Mesenchymal stem cell (in vitro differentiated cells and primary cell): ENCODE measurements at regions not wholly inside any gene's neighbourhood (a gene's known extent, or its start where the extent isn't known, plus 50 kb on each side); places are given as distances from the start of the nearest gene placed in this dataset.

Experiments used
- DNase-seq: peaks from one replicate; pipeline ENCODE4 v3.0.0-alpha.2; 2013
- H2AFZ ChIP-seq: one replicate; pipeline ENCODE4 v1.6.1; 2013; ENCODE audit warnings: low read depth, mild to moderate bottlenecking, control low read depth, inconsistent platforms, low read length, moderate library complexity
- H2AK5ac ChIP-seq: 2 replicates; pipeline ENCODE4 v1.6.1; 2013; ENCODE audit warnings: low read length, moderate library complexity, mild to moderate bottlenecking, inconsistent platforms; ENCODE audit not compliant: severe bottlenecking
- H2BK120ac ChIP-seq: one replicate; pipeline ENCODE4 v1.6.1; 2013; ENCODE audit warnings: low read depth, mild to moderate bottlenecking, inconsistent platforms, low read length, moderate library complexity
- H2BK12ac ChIP-seq, 2 experiments: one replicate each; pipeline ENCODE4 v1.6.1; 2013; ENCODE audit warnings: inconsistent platforms in 2 of 2, low read length in 2 of 2, mild to moderate bottlenecking in 2 of 2, moderate library complexity in 2 of 2, control low read depth in 1 of 2
- H2BK15ac ChIP-seq: one replicate; pipeline ENCODE4 v1.6.1; 2013; ENCODE audit warnings: mild to moderate bottlenecking, low read depth, inconsistent platforms; ENCODE audit not compliant: poor library complexity, severe bottlenecking
- H2BK5ac ChIP-seq: 2 replicates; pipeline ENCODE4 v1.6.1; 2013; ENCODE audit warnings: low read depth, mild to moderate bottlenecking, low read length, control low read depth, inconsistent platforms; ENCODE audit not compliant: poor library complexity, severe bottlenecking
- H3K14ac ChIP-seq, 2 experiments: one replicate each; pipeline ENCODE4 v1.6.1; 2013; ENCODE audit warnings: inconsistent platforms in 2 of 2, low read length in 2 of 2, control low read depth in 1 of 2, mild to moderate bottlenecking in 1 of 2, moderate library complexity in 1 of 2
- H3K18ac ChIP-seq, 2 experiments: one replicate each; pipeline ENCODE4 v1.6.1; 2013; ENCODE audit warnings: inconsistent platforms in 2 of 2, low read length in 2 of 2, control low read depth in 1 of 2, low read depth in 1 of 2, mild to moderate bottlenecking in 1 of 2
- H3K23ac ChIP-seq, 2 experiments: one replicate each; pipeline ENCODE4 v1.6.1; 2013; ENCODE audit warnings: inconsistent platforms in 2 of 2, low read length in 2 of 2, mild to moderate bottlenecking in 2 of 2, moderate library complexity in 2 of 2, control low read depth in 1 of 2
- H3K27ac ChIP-seq: 2 replicates; pipeline ENCODE4 v1.5.1; 2013; ENCODE audit warnings: mild to moderate bottlenecking, moderate library complexity, low read length, control low read depth, inconsistent platforms; ENCODE audit not compliant: poor library complexity, severe bottlenecking
- H3K27me3 ChIP-seq, 2 experiments: 2 replicates each; pipeline versions ENCODE4 v1.6.1 to v1.7.0; 2013; ENCODE audit warnings: low read length in 2 of 2, mild to moderate bottlenecking in 2 of 2, moderate library complexity in 2 of 2, control low read depth in 1 of 2, inconsistent platforms in 1 of 2; ENCODE audit not compliant: control insufficient read depth in 1 of 2, insufficient read depth in 1 of 2
- H3K36me3 ChIP-seq, 2 experiments: 2 replicates each; pipeline versions ENCODE4 v1.6.1 to v1.7.0; 2013; ENCODE audit warnings: low read length in 2 of 2, control low read depth in 1 of 2, inconsistent platforms in 1 of 2, low read depth in 1 of 2, mild to moderate bottlenecking in 1 of 2; ENCODE audit not compliant: insufficient read depth in 2 of 2, control insufficient read depth in 1 of 2
- H3K4ac ChIP-seq, 2 experiments: one replicate each; pipeline ENCODE4 v1.6.1; 2013; ENCODE audit warnings: inconsistent platforms in 2 of 2, low read length in 2 of 2, mild to moderate bottlenecking in 2 of 2, moderate library complexity in 2 of 2, control low read depth in 1 of 2, low read depth in 1 of 2
- H3K4me1 ChIP-seq: 2 replicates; pipeline ENCODE4 v1.6.1; 2013; ENCODE audit warnings: low read depth, low read length, control low read depth; ENCODE audit not compliant: control insufficient read depth, insufficient read depth
- H3K4me2 ChIP-seq: 2 replicates; pipeline ENCODE4 v1.6.1; 2013; ENCODE audit warnings: low read length, mild to moderate bottlenecking, inconsistent platforms; ENCODE audit not compliant: poor library complexity, severe bottlenecking
- H3K4me3 ChIP-seq, 2 experiments: 2 replicates each; pipeline versions ENCODE4 v1.5.1 to v1.7.0; 2013; ENCODE audit warnings: low read length in 2 of 2, mild to moderate bottlenecking in 2 of 2, control low read depth in 1 of 2, low read depth in 1 of 2; ENCODE audit not compliant: insufficient read depth in 1 of 2
- H3K79me1 ChIP-seq: replicated peaks from 2 replicates; pipeline ENCODE4 v1.6.1; 2013; ENCODE audit warnings: mild to moderate bottlenecking, control low read depth, low read length, inconsistent platforms; ENCODE audit not compliant: poor library complexity, severe bottlenecking
- H3K9ac ChIP-seq: 2 replicates; pipeline ENCODE4 v1.7.0; 2013; ENCODE audit warnings: mild to moderate bottlenecking, low read length, moderate library complexity
- H3K9me3 ChIP-seq: 2 replicates; pipeline ENCODE4 v1.7.0; 2013; ENCODE audit warnings: mild to moderate bottlenecking, low read length; ENCODE audit not compliant: control insufficient read depth
- H4K8ac ChIP-seq: one replicate; pipeline ENCODE4 v1.6.1; 2013; ENCODE audit warnings: inconsistent platforms, mild to moderate bottlenecking, low read length, moderate library complexity
- H4K91ac ChIP-seq: one replicate; pipeline ENCODE4 v1.6.1; 2013; ENCODE audit warnings: mild to moderate bottlenecking, low read length, inconsistent platforms
- WGBS: methylation state at CpG from one replicate; pipeline ENCODE4 v1.1.7; 2013; ENCODE audit warnings: mixed read lengths; 5-methylcytosine and 5-hydroxymethylcytosine counted together

DNA sequence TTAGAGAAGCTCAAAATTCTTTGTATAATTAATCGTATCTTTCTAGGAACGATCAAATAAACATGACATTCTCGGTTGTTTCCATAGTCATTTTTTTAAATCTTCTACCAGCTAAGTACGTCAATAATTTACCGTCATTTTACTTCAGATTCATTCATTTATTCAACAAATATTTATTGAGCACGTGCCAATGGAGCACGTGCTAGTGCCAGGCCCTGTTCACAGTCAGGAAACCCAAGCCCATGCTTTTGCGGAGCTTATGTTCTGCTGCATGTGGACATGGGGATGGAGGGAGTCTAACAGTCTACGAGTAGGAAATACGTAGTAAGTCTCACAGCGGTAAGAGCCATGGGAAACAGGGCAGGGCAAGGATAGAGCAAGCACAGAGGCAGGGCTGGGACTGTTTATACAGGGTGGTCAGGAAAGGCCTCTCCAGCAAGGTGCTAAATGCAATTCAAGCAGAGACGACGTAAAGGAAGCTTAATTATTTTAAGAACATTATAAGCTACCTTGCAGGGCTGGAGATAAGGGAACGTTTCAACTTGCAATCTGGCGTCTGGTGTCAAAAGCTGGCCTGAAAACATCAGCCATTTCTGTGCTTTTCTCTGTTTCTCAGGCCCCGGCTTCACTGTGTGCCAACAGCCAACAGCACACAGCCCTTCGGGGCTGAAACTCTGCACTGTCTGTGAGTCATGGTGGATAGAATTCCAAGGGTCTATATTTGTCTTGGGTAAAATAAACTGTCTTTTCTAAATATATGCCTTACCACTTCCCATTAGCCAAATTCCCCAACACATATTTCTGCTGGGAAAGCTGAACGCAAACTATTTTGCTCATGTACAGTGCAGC lies 517.1 kb upstream of the ZFP42 start:
- peak overlapping the region; percentile 35 for H2BK5ac ChIP-seq
- peak overlapping the region; percentile 44 for H3K9ac ChIP-seq
- no peaks in the 10 kb centered on the region for H3K36me3 ChIP-seq
- no peaks in the 10 kb centered on the region for H3K27me3 ChIP-seq
- H4K91ac ChIP-seq, result peak overlapping the region; percentile 97
- 52% methylated on average over 16 of the region's 18 CpGs for WGBS
- H3K18ac ChIP-seq, result peak overlapping the region; percentile 63 to 95
- H2AK5ac ChIP-seq, result no peak overlapping the region
- H3K79me1 ChIP-seq, result no peaks in the 10 kb centered on the region
- H3K4me3 ChIP-seq, result no peak overlapping the region
- H3K4me2 ChIP-seq, result no peak overlapping the region
- H2BK15ac ChIP-seq, result no peak overlapping the region
- peak overlapping the region; percentile 74 for H2AFZ ChIP-seq
- peak overlapping the region; percentile 100 for H4K8ac ChIP-seq
- H3K4ac ChIP-seq, result peak overlapping the region; percentile 55 to 66
- no peak overlapping the region for H3K23ac ChIP-seq
- no peaks in the 10 kb centered on the region for H3K9me3 ChIP-seq
- peak overlapping the region; percentile 92 for H3K27ac ChIP-seq
- peaks cover 5% of the 10 kb centered on the region for H3K4me1 ChIP-seq
- DNase-seq, result peak; percentile 92
- H2BK120ac ChIP-seq, result peak overlapping the region; percentile 82
- peak overlapping the region in 1 of 2 experiments; percentile 1 for H3K14ac ChIP-seq
- H2BK12ac ChIP-seq, result peak overlapping the region; percentile 40 to 99

DNA sequence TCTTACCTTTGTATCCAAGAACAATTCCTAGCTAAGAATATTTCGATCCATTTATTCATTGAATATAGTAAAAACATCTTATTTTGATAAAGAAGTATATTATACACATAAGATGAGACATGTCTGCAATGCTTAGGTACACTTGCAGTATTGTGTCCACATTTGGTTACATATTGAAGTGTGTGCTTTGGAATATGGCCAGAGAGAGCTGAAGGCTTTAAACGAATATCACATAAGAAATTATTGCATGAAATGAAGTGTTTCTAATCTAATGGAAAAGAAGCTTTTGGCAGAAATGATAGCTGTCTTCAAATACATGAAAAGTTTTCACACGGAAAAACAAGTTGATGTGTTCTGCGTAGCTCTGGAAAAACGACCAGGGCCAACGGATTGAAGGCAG lies 516.1 kb upstream of the ZFP42 start:
- no peak overlapping the region for H3K14ac ChIP-seq
- H2BK12ac ChIP-seq, result peak overlapping the region; percentile 49 to 67
- H3K79me1 ChIP-seq, result no peaks in the 10 kb centered on the region
- peak overlapping the region; percentile 40 for H3K27ac ChIP-seq
- H3K4me2 ChIP-seq, result no peak overlapping the region
- no peaks in the 10 kb centered on the region for H3K9me3 ChIP-seq
- H4K91ac ChIP-seq, result no peak overlapping the region
- no peak overlapping the region for H3K4me3 ChIP-seq
- H2BK5ac ChIP-seq, result peak overlapping the region; percentile 24
- H4K8ac ChIP-seq, result no peak overlapping the region
- H2BK120ac ChIP-seq, result no peak overlapping the region
- H3K4me1 ChIP-seq, result peaks cover 5% of the 10 kb centered on the region
- DNase-seq, result no peak
- 96% methylated on average over 5 of the region's 6 CpGs for WGBS
- H3K18ac ChIP-seq, result peak overlapping the region in 1 of 2 experiments; percentile 28
- no peaks in the 10 kb centered on the region for H3K36me3 ChIP-seq
- H2AK5ac ChIP-seq, result peak overlapping the region; percentile 80
- peak overlapping the region in 1 of 2 experiments; percentile 57 for H3K4ac ChIP-seq
- H2AFZ ChIP-seq, result no peak overlapping the region
- no peak overlapping the region for H3K23ac ChIP-seq
- H3K9ac ChIP-seq, result no peak overlapping the region
- H2BK15ac ChIP-seq, result no peak overlapping the region
- H3K27me3 ChIP-seq, result no peaks in the 10 kb centered on the region

DNA sequence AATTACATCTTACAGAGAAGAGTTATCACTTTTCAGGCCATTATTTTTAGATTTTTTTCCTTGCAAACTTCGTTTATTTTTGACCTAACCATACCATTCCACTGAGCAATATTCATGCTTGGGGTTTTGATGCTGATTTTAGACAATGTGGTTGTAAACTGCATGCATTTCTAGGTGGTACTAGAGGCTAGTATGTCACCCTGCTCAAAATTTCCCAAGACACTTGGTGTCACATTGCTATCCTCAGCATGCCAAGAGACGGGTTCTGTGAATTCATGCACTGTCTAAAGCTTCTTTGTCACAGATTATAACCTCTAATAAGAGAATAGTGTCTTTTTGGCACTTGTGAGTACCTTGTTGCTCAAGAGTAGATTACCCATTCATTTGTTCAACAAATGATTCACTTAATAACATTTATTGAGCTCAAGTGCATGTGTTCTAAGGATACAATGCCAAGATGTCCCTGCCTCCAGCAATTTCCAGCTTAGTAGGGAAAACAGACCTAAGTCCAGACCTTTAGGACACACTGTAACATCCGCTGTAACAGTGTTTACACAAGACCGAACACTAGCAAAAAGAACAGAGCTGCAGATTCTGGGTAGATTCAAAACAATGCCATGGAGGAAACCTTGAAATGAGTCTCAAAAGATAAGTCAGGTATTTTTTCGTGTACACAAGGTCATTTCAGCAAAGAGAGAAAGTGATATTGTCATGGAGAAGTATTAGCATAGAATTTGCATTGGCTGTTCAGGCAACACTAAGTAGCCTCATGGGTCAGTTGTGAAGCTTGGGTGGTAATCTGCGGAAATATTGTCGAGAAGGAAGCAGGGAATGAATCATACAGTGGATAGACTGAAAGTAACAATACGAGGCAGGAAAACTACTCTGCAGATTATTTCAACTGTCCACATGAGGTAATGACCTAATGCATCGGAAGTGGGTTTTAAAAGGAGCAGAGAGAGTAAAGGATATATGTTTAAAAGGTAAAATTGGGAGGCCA lies 515.1 kb upstream of the ZFP42 start:
- Histone ChIP-seq H3K23ac (no peak overlapping the region), H3K4me1 (peaks cover 5% of the 10 kb centered on the region), H3K9me3 (no peaks in the 10 kb centered on the region), H2BK120ac (peak overlapping the region; percentile 55), H3K4me2 (peak overlapping the region; percentile 24), H3K4me3 (no peak overlapping the region), H2BK12ac (peak overlapping the region; percentile 15), H3K18ac (peak overlapping the region in 1 of 2 experiments; percentile 81), H3K9ac (no peak overlapping the region), H2BK15ac (no peak overlapping the region), H3K79me1 (no peaks in the 10 kb centered on the region), H3K27me3 (no peaks in the 10 kb centered on the region), H3K14ac (no peak overlapping the region), H3K36me3 (no peaks in the 10 kb centered on the region), H2AFZ (no peak overlapping the region), H3K4ac (peak overlapping the region; percentile 46 to 83), H4K91ac (no peak overlapping the region), H3K27ac (peak overlapping the region; percentile 62), H2AK5ac (no peak overlapping the region), H4K8ac (no peak overlapping the region), H2BK5ac (no peak overlapping the region)
- 34% methylated on average over 6 of the region's 9 CpGs for WGBS
- peak; percentile 83 for DNase-seq

DNA sequence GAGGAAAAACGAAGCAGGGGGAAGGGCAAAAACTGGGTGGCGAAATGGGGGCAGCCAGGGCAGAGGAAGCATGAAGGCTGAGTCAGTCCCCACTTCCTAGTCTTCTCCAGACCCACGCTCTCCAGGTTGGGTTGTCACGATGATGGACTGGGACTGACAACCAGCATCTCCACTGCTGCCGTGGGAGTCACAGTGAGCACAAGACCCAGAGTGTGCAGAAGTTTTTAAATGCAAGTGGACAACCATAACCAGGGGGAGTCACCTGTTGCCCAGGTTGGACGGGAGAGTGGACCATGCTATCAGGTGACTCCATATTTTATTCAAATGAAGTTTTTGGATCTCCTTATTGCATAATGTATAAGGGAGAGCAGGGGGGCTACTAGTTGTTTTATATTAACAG lies 511.4 kb upstream of the ZFP42 start:
- no peaks in the 10 kb centered on the region for H3K79me1 ChIP-seq
- no peak overlapping the region for H2BK15ac ChIP-seq
- H2BK120ac ChIP-seq, result no peak overlapping the region
- 89% methylated on average over 6 of the region's 6 CpGs for WGBS
- no peaks in the 10 kb centered on the region for H3K27me3 ChIP-seq
- no peak overlapping the region for H3K4me3 ChIP-seq
- H3K4me2 ChIP-seq, result no peak overlapping the region
- no peak overlapping the region for H2AK5ac ChIP-seq
- H3K9me3 ChIP-seq, result no peaks in the 10 kb centered on the region
- H2BK12ac ChIP-seq, result no peak overlapping the region
- no peak overlapping the region for H2AFZ ChIP-seq
- no peak overlapping the region for H3K27ac ChIP-seq
- no peak overlapping the region for H3K23ac ChIP-seq
- H3K9ac ChIP-seq, result no peak overlapping the region
- H4K8ac ChIP-seq, result no peak overlapping the region
- peaks cover 2% of the 10 kb centered on the region for H3K4me1 ChIP-seq
- no peak overlapping the region for H3K14ac ChIP-seq
- H3K18ac ChIP-seq, result no peak overlapping the region
- no peak overlapping the region for H4K91ac ChIP-seq
- H3K4ac ChIP-seq, result no peak overlapping the region
- DNase-seq, result no peak
- H3K36me3 ChIP-seq, result no peaks in the 10 kb centered on the region
- H2BK5ac ChIP-seq, result no peak overlapping the region
